WTC11 (cell line): ENCODE measurements at regions not wholly inside any gene's neighbourhood (a gene's known extent, or its start where the extent isn't known, plus 50 kb on each side); places are given as distances from the start of the nearest gene placed in this dataset.

Experiments
- ATAC-seq: fragments of 200-7000 bp; cut with Tn5 transposase; 2 replicates; pipeline ENCODE4 v1.10.0; 2021; ENCODE audit warnings: mild to moderate bottlenecking, moderate library complexity
- CTCF ChIA-PET: fragments of 300-600 bp; sonication (Branson Sonifier 250); formaldehyde crosslinking; loops from one replicate; lab custom pipeline; 2021; ENCODE audit warnings: antibody characterized with exemption; lab: Charles Lee
- POLR2A ChIA-PET: fragments of 350-600 bp; sonication (Branson Sonifier 250); formaldehyde crosslinking; loops from one replicate; lab custom pipeline; 2021; ENCODE audit warnings: antibody characterized with exemption; lab: Charles Lee
- DNase-seq: peaks from one replicate; pipeline ENCODE4 v3.0.0; 2021; ENCODE audit warnings: low spot score
- H3K27ac Mint-ChIP-seq: 2 replicates; pipeline ENCODE4 v1.8.0; 2021; ENCODE audit warnings: mixed read lengths
- H3K27me3 Mint-ChIP-seq: 2 replicates; pipeline ENCODE4 v1.8.0; 2021; ENCODE audit warnings: low read depth, mild to moderate bottlenecking, moderate library complexity, mixed read lengths
- H3K36me3 Mint-ChIP-seq: 2 replicates; pipeline ENCODE4 v1.8.0; 2021; ENCODE audit warnings: mixed read lengths
- H3K4me1 Mint-ChIP-seq: 2 replicates; pipeline ENCODE4 v1.8.0; 2022; ENCODE audit warnings: mixed read lengths
- H3K4me3 Mint-ChIP-seq: 2 replicates; pipeline ENCODE4 v1.8.0; 2021; ENCODE audit warnings: mild to moderate bottlenecking, moderate library complexity, mixed read lengths
- H3K9me3 Mint-ChIP-seq: 2 replicates; pipeline ENCODE4 v1.8.0; 2021; ENCODE audit warnings: mixed read lengths
- ARID4B ChIP-seq: sonication (generic); formaldehyde crosslinking; IDR thresholded peaks from 2 replicates; pipeline ENCODE4 v1.8.0; 2023; ENCODE audit warnings: missing genetic modification reagents, mild to moderate bottlenecking, borderline replicate concordance
- ATF3 ChIP-seq: sonication (generic); formaldehyde crosslinking; conservative IDR thresholded peaks from 2 replicates; pipeline ENCODE4 v1.8.1; 2022; ENCODE audit warnings: mild to moderate bottlenecking, missing genetic modification reagents
- CBFB ChIP-seq: sonication (generic); formaldehyde crosslinking; IDR thresholded peaks from 2 replicates; pipeline ENCODE4 v1.8.1; 2022; ENCODE audit warnings: mild to moderate bottlenecking, low read depth, missing genetic modification reagents
- CREB1 ChIP-seq: sonication (generic); formaldehyde crosslinking; IDR thresholded peaks from 2 replicates; pipeline ENCODE4 v1.8.0; 2023; ENCODE audit warnings: mild to moderate bottlenecking, missing genetic modification reagents
- CREM ChIP-seq: sonication (generic); formaldehyde crosslinking; IDR thresholded peaks from 2 replicates; pipeline ENCODE4 v1.8.1; 2022; ENCODE audit warnings: mild to moderate bottlenecking, missing genetic modification reagents, moderate library complexity
- FOXJ3 ChIP-seq: sonication (generic); formaldehyde crosslinking; IDR thresholded peaks from 2 replicates; pipeline ENCODE4 v1.9.0; 2021; ENCODE audit warnings: missing genetic modification reagents, mild to moderate bottlenecking, borderline replicate concordance
- FOXP4 ChIP-seq: sonication (generic); formaldehyde crosslinking; IDR thresholded peaks from 2 replicates; pipeline ENCODE4 v1.8.0; 2022; ENCODE audit warnings: mild to moderate bottlenecking, missing genetic modification reagents
- HMGXB4 ChIP-seq: sonication (generic); formaldehyde crosslinking; IDR thresholded peaks from 2 replicates; pipeline ENCODE4 v1.8.1; 2023; ENCODE audit warnings: mild to moderate bottlenecking, moderate library complexity, missing genetic modification reagents
- JAZF1 ChIP-seq: fragments of 250-450 bp; sonication (Bioruptor Pico); IDR thresholded peaks from 2 replicates; pipeline ENCODE4 v1.9.0; 2021; ENCODE audit warnings: moderate library complexity, mild to moderate bottlenecking, inconsistent platforms
- NFE2L1 ChIP-seq: sonication (generic); formaldehyde crosslinking; IDR thresholded peaks from 2 replicates; pipeline ENCODE4 v1.8.1; 2023; ENCODE audit warnings: missing genetic modification reagents
- NR2C2 ChIP-seq: sonication (generic); formaldehyde crosslinking; IDR thresholded peaks from 2 replicates; pipeline ENCODE4 v1.8.0; 2022; ENCODE audit warnings: mild to moderate bottlenecking, missing genetic modification reagents
- OVOL2 ChIP-seq: fragments of 250-450 bp; sonication (Bioruptor Pico); IDR thresholded peaks from 2 replicates; pipeline ENCODE4 v1.9.0; 2021; ENCODE audit warnings: mild to moderate bottlenecking, borderline replicate concordance
- PRDM15 ChIP-seq: sonication (generic); formaldehyde crosslinking; IDR thresholded peaks from 2 replicates; pipeline ENCODE4 v1.8.0; 2022; ENCODE audit warnings: missing genetic modification reagents
- SMAD4 ChIP-seq: sonication (generic); formaldehyde crosslinking; IDR thresholded peaks from 2 replicates; pipeline ENCODE4 v1.8.0; 2022; ENCODE audit warnings: mild to moderate bottlenecking, missing genetic modification reagents
- TP53 ChIP-seq: sonication (generic); formaldehyde crosslinking; IDR thresholded peaks from 2 replicates; pipeline ENCODE4 v1.8.1; 2023; ENCODE audit warnings: mild to moderate bottlenecking, missing genetic modification reagents
- ZNF512 ChIP-seq: sonication (generic); formaldehyde crosslinking; IDR thresholded peaks from 2 replicates; pipeline ENCODE4 v1.8.1; 2022; ENCODE audit warnings: missing genetic modification reagents, borderline replicate concordance

- CTCF ChIA-PET = no interaction called here
- Mint-ChIP-seq H3K9me3 (peaks cover 27% of the 10 kb centered on the region), H3K27me3 (no peaks in the 10 kb centered on the region), H3K4me1 (no peaks in the 10 kb centered on the region), H3K4me3 (no peak overlapping the region), H3K36me3 (no peaks in the 10 kb centered on the region), H3K27ac (no peak overlapping the region)
- POLR2A ChIA-PET = no interaction called here
- DNase-seq (no peak), ATAC-seq (no peak)
- TF ChIP-seq OVOL2 (CRISPR knock-in tag) = no peak
- TF ChIP-seq FOXJ3 (CRISPR knock-in tag) = no peak
- TF ChIP-seq JAZF1 = no peak
- no peak for TF ChIP-seq HMGXB4
- no peak for TF ChIP-seq NR2C2 (CRISPR knock-in tag)
- no peak for TF ChIP-seq SMAD4 (CRISPR knock-in tag)
- no peak for TF ChIP-seq TP53
- no peak for TF ChIP-seq CREM (CRISPR knock-in tag)
- no peak for TF ChIP-seq ATF3 (CRISPR knock-in tag)
- TF ChIP-seq PRDM15 (CRISPR knock-in tag) = no peak
Observed at GRCh38 chr2:14735696-14736095, 103.2 kb downstream of the LRATD1 start.

- DNase-seq (no peak), ATAC-seq (no peak)
- ChIA-PET POLR2A (no interaction called here), CTCF (no interaction called here)
- Mint-ChIP-seq H3K4me1 (no peaks in the 10 kb centered on the region), H3K4me3 (no peak overlapping the region), H3K27me3 (no peaks in the 10 kb centered on the region), H3K36me3 (no peaks in the 10 kb centered on the region), H3K27ac (no peak overlapping the region), H3K9me3 (peaks cover 27% of the 10 kb centered on the region)
- no peak for TF ChIP-seq ZNF512
- no peak for TF ChIP-seq ARID4B (CRISPR knock-in tag)
- no peak for TF ChIP-seq NFE2L1
- no peak for TF ChIP-seq CREB1 (CRISPR knock-in tag)
- TF ChIP-seq CBFB = no peak
- no peak for TF ChIP-seq FOXP4 (CRISPR knock-in tag)
Observed at GRCh38 chr2:14737201-14737600, 104.7 kb downstream of the LRATD1 start.
